Stomach (tissue), 4 donors: ENCODE measurements at regions not wholly inside any gene's neighbourhood (a gene's known extent, or its start where the extent isn't known, plus 50 kb on each side); places are given as distances from the start of the nearest gene placed in this dataset.

Experiments used
- EP300 ChIP-seq: sonication (generic); formaldehyde crosslinking; IDR thresholded peaks from one replicate; pipeline ENCODE4 v1.6.1; 2017; ENCODE audit warnings: antibody characterized with exemption
- POLR2AphosphoS5 ChIP-seq, 3 donors: sonication (generic); formaldehyde crosslinking; IDR thresholded peaks; one replicate each; pipeline ENCODE4 v1.6.1; 2016; ENCODE audit warnings: antibody characterized with exemption in 3 of 3
- TF ChIP-seq, protein P1 (sequence below), 7 experiments: fragments of 450-650 bp in 4 of 7; fragments of 200-600 bp in 3 of 7; sonication (generic) in 3 of 7; IDR thresholded peaks; one replicate each; pipeline ENCODE4 v1.5.1; 2016 to 2019; ENCODE audit warnings: antibody characterized with exemption in 7 of 7, control low read depth in 2 of 7, mild to moderate bottlenecking in 1 of 7

DNA sequence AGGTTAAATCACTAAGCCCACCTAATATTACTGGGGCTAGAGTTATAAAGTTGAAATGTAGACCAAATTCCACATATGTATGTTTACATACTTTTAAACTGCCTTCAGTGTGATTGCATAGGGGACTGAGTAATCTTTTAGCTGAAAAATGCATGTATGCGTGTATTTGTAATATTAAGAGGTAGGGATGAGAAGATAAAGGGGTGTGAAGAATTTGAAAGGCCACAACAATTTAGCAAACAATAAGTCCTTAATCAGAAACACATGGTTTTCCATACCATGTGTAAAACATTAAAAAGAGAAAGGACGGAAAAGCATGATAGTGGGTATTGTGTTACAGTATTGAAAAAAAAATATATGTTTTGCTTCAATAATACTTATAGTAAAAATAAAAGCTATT is 919.9 kb upstream of the FLRT2 start:
- TF ChIP-seq, protein P1, sequence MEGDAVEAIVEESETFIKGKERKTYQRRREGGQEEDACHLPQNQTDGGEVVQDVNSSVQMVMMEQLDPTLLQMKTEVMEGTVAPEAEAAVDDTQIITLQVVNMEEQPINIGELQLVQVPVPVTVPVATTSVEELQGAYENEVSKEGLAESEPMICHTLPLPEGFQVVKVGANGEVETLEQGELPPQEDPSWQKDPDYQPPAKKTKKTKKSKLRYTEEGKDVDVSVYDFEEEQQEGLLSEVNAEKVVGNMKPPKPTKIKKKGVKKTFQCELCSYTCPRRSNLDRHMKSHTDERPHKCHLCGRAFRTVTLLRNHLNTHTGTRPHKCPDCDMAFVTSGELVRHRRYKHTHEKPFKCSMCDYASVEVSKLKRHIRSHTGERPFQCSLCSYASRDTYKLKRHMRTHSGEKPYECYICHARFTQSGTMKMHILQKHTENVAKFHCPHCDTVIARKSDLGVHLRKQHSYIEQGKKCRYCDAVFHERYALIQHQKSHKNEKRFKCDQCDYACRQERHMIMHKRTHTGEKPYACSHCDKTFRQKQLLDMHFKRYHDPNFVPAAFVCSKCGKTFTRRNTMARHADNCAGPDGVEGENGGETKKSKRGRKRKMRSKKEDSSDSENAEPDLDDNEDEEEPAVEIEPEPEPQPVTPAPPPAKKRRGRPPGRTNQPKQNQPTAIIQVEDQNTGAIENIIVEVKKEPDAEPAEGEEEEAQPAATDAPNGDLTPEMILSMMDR (IDR thresholded peaks at IDR 0.05): no peak
- no peak for TF ChIP-seq POLR2AphosphoS5 (IDR thresholded peaks at IDR 0.05)
- TF ChIP-seq EP300: no peak
